ENCODE measurements at regions not wholly inside any gene's neighbourhood (a gene's known extent, or its start where the extent isn't known, plus 50 kb on each side); places are given as distances from the start of the nearest gene placed in this dataset.

DNA sequence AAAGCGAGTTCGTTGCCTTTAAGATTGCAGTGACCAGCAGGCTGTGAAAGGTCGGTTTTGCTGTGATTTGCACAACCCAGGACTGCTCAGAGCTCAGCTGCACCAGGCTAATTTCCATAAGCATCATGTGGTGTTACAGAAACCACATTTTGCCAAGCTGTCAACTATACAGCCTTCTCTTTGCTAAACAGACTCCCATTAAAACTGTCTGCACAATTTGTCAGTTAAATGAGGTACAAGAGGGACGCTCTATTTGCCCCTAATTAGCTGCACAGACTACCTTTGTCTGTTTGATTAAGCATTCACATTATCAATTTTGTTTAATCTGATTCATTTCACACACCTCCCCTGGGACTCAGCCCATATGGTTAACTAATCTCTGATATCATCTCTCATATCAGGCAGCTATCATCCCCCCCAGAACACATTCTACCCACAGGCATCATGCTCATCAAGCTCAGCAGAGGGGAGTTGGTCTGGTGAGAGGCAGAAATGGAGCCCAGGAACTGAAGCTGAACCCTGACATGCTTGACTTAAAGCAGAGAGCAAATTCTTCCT, 62.1 kb downstream of the OLIG3 start:
- TF ChIP-seq NFRKB (IDR thresholded peaks at IDR 0.05) (no peak), FOXM1 (IDR thresholded peaks at IDR 0.05; ENCODE audit: borderline replicate concordance) (no peak), SP1 (IDR thresholded peaks at IDR 0.05) (no peak), ELF4 (IDR thresholded peaks at IDR 0.05) (no peak), FOXK2 (IDR thresholded peaks at IDR 0.05) (no peak), SUZ12 (IDR thresholded peaks at IDR 0.05) (no peak), BHLHE40 (IDR thresholded peaks at IDR 0.05; ENCODE audit: borderline replicate concordance) (no peak)
- TF ChIP-seq, protein P1, sequence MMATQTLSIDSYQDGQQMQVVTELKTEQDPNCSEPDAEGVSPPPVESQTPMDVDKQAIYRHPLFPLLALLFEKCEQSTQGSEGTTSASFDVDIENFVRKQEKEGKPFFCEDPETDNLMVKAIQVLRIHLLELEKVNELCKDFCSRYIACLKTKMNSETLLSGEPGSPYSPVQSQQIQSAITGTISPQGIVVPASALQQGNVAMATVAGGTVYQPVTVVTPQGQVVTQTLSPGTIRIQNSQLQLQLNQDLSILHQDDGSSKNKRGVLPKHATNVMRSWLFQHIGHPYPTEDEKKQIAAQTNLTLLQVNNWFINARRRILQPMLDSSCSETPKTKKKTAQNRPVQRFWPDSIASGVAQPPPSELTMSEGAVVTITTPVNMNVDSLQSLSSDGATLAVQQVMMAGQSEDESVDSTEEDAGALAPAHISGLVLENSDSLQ (IDR thresholded peaks at IDR 0.05), result no peak

Data from HEK293T (cell line).